Activated CD8-positive, alpha-beta memory T cell treated with anti-CD3 and anti-CD28 coated beads, Interleukin-2, amount 10 ng/mL, durations not matched to agents 7 days and 5 days (primary cell): ENCODE measurements at regions not wholly inside any gene's neighbourhood (a gene's known extent, or its start where the extent isn't known, plus 50 kb on each side); places are given as distances from the start of the nearest gene placed in this dataset.
"Not testable (repeated sequence)": the region's sequence is repeated elsewhere in the genome, so short reads cannot be mapped to it uniquely, and the experiment has no call there.

Source experiments
- ATAC-seq: fragments of 150-1000 bp; cut with Tn5 transposase; one replicate; pipeline ENCODE4 v1.10.0; 2021; ENCODE audit warnings: moderate library complexity
- CTCF ChIA-PET: fragments of 350-600 bp; sonication (Branson Sonifier 250); formaldehyde crosslinking; loops from one replicate; lab custom pipeline; 2021; ENCODE audit warnings: antibody characterized with exemption; lab: Charles Lee
- DNase-seq: peaks from one replicate; pipeline ENCODE4 v3.0.0-alpha.2; 2020
- H3K27ac Mint-ChIP-seq: one replicate; pipeline ENCODE4 v1.8.0; 2021; ENCODE audit warnings: mild to moderate bottlenecking, mixed read lengths
- H3K27me3 Mint-ChIP-seq: one replicate; pipeline ENCODE4 v1.8.0; 2021; ENCODE audit warnings: mixed read lengths
- H3K36me3 Mint-ChIP-seq: one replicate; pipeline ENCODE4 v1.8.0; 2021; ENCODE audit warnings: mild to moderate bottlenecking, mixed read lengths
- H3K4me1 Mint-ChIP-seq: one replicate; pipeline ENCODE4 v1.8.0; 2021; ENCODE audit warnings: mixed read lengths
- H3K4me3 Mint-ChIP-seq: one replicate; pipeline ENCODE4 v1.8.0; 2021; ENCODE audit warnings: mild to moderate bottlenecking, moderate library complexity, mixed read lengths
- H3K9me3 Mint-ChIP-seq: one replicate; pipeline ENCODE4 v1.8.0; 2022; ENCODE audit warnings: low read depth, mixed read lengths

DNA sequence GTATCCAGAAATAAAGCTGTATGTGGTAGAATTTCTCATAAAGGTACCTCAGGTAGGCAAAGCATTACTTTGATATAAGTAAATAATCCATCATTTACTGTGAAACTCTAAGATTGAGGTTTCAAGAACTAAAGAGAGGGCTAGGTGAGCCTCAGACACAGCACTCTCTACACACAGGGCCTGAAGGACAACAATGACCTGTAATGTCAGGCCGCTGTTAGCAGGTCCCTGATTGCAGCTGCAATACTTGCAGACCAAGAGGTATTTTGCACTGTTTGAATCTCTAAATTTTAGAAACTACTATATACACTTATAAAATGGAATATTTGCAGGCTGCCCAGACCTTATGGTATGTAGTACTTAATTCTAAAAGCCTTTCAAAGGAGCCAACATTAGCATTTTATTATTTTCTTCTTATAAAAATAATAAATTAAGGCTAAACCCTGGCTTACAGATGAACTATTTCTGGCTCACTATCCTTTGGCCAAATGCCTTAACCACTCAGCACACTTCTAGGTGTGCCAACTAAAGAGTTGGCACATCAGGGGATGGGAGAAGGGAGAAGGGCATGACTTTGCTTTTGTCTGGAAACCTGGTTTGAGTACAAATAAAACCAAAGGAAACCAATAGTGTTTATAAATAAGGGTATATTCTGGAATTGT lies 66.7 kb upstream of the SLC39A10 start:
- no peak for ATAC-seq
- CTCF ChIA-PET, result interaction anchor here (1.0 to 1.5 kb wide), 2 partner anchors 13 to 56 kb away, joined by 3 to 5 read pairs; no protein-coding TSS in a partner anchor
- H3K36me3 Mint-ChIP-seq, result no peaks in the 10 kb centered on the region

DNA sequence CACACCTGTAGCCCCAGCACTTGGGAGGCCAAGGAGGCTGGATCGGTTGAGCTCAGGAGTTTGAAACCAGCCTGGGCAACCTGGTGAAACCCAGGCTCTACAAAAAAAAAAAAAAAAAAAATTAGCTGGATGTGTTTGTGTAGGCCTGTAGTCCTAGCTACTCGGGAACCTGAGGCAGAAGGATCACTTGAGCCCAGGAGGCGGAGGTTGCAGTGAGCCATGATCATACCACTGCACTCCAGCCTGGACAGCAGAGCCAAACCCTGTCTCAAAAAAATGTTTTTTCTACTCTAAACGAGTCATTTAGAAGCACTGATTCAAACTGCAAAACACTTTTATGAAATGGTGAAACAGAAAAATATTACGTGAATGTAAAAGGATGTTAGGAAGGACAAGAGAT lies 69.1 kb upstream of the SLC39A10 start:
- no peaks in the 10 kb centered on the region for H3K27me3 Mint-ChIP-seq
- ATAC-seq, result no peak
- H3K4me3 Mint-ChIP-seq, result no peak overlapping the region
- CTCF ChIA-PET, result interaction anchor here (1.4 to 1.5 kb wide), 2 partner anchors 18 to 72 kb away, joined by 4 to 6 read pairs; no protein-coding TSS in a partner anchor
- DNase-seq, result no peak
- H3K36me3 Mint-ChIP-seq, result no peaks in the 10 kb centered on the region
- no peaks in the 10 kb centered on the region for H3K9me3 Mint-ChIP-seq
- H3K27ac Mint-ChIP-seq, result no peak overlapping the region
- H3K4me1 Mint-ChIP-seq, result no peaks in the 10 kb centered on the region

More for the DNA sequence above, 66.7 kb upstream of the SLC39A10 start:
- DNase-seq, result no peak
- H3K4me1 Mint-ChIP-seq, result peaks cover 6% of the 10 kb centered on the region
- H3K9me3 Mint-ChIP-seq, result peaks cover 1% of the 10 kb centered on the region
- no peak overlapping the region for H3K27ac Mint-ChIP-seq
- no peaks in the 10 kb centered on the region for H3K27me3 Mint-ChIP-seq
- H3K4me3 Mint-ChIP-seq, result no peak overlapping the region

DNA sequence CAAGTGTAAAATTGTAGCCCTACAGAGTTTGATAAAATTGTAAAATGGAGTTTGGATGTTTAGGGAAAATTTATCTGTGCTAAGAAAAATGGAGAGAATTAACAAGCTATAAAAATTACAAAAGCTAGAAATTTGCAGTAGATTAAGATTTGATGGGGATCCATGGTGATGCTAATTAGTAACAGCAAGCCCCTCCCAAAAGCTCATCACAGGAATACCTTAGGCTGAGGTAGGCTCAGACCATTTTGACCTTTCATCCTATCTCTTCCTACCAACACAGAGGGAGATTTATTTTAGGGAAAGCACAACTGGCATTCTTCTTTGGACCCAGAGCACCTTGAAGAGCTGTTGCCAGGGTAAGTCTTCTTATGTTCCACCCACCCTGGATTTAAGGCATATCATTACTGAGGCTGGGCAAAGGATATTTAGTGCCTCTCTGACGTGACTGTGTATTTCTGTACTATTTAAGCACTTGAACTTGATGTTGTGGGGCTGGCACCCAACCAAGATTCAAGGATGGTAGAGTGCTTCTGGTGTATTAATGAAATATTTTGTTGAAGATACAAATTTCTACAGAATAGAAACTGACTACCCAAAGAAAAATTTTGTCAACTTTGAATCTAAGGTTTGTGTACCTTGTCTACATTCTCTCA lies 70.8 kb upstream of the SLC39A10 start:
- H3K27ac Mint-ChIP-seq, result no peak overlapping the region
- ATAC-seq (no peak), DNase-seq (no peak)
- H3K36me3 Mint-ChIP-seq, result no peaks in the 10 kb centered on the region
- H3K4me3 Mint-ChIP-seq, result no peak overlapping the region
- H3K9me3 Mint-ChIP-seq, result no peaks in the 10 kb centered on the region
- CTCF ChIA-PET, result interaction anchor here (1.1 to 1.2 kb wide), 2 partner anchors 8 to 483 kb away, joined by 3 to 4 read pairs; partner anchors contain the start of gene DNAH7
- H3K27me3 Mint-ChIP-seq, result no peaks in the 10 kb centered on the region
- no peaks in the 10 kb centered on the region for H3K4me1 Mint-ChIP-seq

DNA sequence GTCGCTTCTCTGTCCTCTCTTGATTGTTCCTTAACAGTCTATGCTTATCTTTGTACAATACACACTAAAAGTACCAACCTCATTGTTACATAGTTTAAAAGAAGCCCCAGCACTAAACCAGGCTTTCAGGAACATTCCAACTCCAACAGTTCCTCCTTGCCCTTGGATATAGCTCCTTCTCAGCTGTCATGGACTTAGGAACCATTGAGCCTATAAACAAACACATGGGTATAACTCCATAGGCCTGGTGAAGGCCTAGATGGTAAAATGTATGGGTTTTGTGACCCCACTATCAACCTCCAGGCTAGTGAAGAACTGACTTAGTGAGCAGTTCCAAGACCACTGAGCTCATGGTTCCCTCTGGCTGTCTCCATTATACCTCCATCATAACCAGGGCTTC lies 74.8 kb upstream of the SLC39A10 start:
- peaks cover 9% of the 10 kb centered on the region for H3K4me1 Mint-ChIP-seq
- no peaks in the 10 kb centered on the region for H3K36me3 Mint-ChIP-seq
- H3K27ac Mint-ChIP-seq, result no peak overlapping the region
- H3K9me3 Mint-ChIP-seq, result no peaks in the 10 kb centered on the region
- DNase-seq, result no peak
- H3K4me3 Mint-ChIP-seq, result no peak overlapping the region
- ATAC-seq, result no peak
- CTCF ChIA-PET, result interaction anchor here (2.3 kb wide), 1 partner anchor 78 kb away, joined by 11 read pairs; no protein-coding TSS in a partner anchor
- H3K27me3 Mint-ChIP-seq, result no peaks in the 10 kb centered on the region

DNA sequence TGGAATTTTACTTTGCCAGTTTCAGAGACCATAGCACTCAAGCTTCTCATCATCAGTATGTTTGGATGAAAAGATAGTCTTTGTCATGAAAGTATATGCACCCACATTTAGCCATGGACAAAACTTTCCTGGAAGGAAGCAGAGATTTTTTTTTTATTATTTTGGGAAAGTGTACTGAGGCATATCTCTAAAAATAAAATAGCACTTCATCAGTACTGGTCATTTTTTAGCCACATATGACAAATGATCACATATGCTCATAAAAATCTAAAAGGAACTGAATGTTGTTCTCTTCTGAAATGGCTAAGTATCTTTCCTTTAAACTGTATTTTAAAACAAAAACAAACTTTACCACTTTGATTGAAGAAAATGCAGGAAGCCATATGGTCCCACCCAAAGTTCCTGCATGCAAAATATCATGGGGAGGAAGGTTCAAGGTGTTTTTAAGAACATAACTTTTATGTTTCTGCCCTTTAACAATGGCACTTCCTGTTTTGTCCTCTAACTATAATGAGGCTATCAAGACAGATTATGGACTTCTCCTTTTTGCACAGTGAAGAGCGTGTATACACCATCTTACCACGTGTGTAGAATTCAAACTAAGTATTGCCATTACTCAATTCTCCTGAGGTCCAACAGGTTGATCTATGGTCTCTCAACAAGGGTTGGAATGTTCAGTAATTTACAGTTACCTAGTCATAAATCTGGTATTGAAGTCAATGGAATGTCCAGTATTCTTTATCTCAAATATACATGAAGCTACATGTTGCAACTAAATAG lies 77.1 kb upstream of the SLC39A10 start:
- Mint-ChIP-seq H3K36me3 (no peaks in the 10 kb centered on the region), H3K4me1 (peaks cover 26% of the 10 kb centered on the region), H3K27ac (no peak overlapping the region), H3K9me3 (no peaks in the 10 kb centered on the region), H3K4me3 (no peak overlapping the region), H3K27me3 (no peaks in the 10 kb centered on the region)
- CTCF ChIA-PET, result interaction anchor here (0.7 to 2.3 kb wide), 5 partner anchors 10 to 675 kb away, joined by 3 to 11 read pairs (median 3); no protein-coding TSS in a partner anchor
- ATAC-seq (no peak), DNase-seq (no peak)

DNA sequence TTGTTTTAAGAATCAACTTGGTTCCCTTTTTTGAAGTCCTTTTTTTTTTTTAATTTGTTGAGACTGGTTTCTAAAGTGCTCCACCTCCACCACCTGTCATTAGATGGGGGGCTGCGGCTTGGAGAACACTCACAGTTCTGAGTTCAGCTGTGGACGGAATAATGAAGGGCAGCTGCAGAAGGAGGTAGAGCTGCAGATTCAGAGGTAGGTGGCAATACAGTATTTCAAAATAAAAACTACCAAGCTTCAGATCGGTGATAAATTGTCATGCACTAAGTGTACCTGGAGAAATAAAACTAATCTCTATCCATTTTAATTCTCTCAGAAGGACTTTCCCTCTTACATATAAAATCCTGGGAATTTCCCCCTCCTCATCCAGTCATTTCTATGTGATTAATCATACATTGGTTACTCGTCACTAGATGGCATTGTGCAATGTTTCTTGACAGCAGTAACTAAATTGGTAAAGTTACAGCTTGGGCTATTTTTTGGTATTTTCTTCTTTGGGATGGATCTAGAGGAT lies 81.1 kb upstream of the SLC39A10 start:
- Mint-ChIP-seq H3K4me1 (peaks cover 31% of the 10 kb centered on the region), H3K36me3 (peaks cover 6% of the 10 kb centered on the region), H3K27me3 (no peaks in the 10 kb centered on the region), H3K9me3 (no peaks in the 10 kb centered on the region), H3K4me3 (no peak overlapping the region), H3K27ac (peak overlapping the region; percentile 40)
- CTCF ChIA-PET, result interaction anchor here (0.9 to 4.0 kb wide), 10 partner anchors 11 to 84 kb away, joined by 3 to 14 read pairs (median 6); partner anchors contain the start of gene SLC39A10
- ATAC-seq (peak; percentile 53), DNase-seq (no peak)

DNA sequence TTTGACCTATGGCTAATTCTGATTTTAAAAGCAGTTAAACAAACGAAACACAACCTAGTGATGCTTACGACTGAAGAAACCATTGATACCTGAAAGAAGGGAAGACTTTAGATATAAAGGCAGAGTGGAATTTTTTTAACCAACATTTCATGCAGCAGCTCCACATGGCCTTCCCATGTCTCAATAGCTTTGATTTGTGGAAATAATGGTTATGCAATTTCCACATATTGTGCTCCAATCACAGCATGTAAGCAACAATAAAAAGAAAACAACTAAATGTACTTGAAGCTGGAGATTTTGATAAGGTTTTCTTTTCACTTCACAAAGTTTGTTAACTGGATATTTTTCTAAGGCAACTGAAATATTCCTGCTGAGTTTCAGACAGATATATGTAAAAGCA lies 82.0 kb upstream of the SLC39A10 start:
- H3K27me3 Mint-ChIP-seq, result no peaks in the 10 kb centered on the region
- peaks cover 6% of the 10 kb centered on the region for H3K36me3 Mint-ChIP-seq
- no peak overlapping the region for H3K4me3 Mint-ChIP-seq
- no peaks in the 10 kb centered on the region for H3K9me3 Mint-ChIP-seq
- CTCF ChIA-PET, result interaction anchor here (1.2 to 4.0 kb wide), 5 partner anchors 10 to 112 kb away, joined by 3 to 14 read pairs (median 7); partner anchors contain the start of gene SLC39A10
- no peak for DNase-seq
- H3K4me1 Mint-ChIP-seq, result peaks cover 27% of the 10 kb centered on the region
- ATAC-seq, result no peak
- H3K27ac Mint-ChIP-seq, result no peak overlapping the region

DNA sequence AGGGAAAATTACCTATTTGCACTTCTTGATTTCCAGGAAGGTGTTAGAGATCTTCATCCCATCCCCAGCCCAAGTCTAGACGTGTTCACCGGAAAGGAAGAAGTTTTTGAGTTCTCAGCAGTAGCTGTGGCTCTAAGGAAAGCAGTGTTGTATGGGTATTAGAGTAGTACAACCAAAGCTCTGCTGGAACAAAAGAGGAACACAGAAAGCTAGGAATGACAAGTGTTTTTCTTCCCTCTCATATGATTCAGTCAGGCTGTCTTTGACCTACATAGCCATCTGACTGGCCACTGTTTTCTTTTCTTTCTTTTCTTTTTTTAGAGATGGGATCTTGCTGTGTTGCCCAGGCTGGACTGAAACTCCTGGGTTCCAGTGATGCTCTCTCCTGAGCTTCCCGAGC lies 82.7 kb upstream of the SLC39A10 start:
- ATAC-seq (no peak), DNase-seq (no peak)
- Mint-ChIP-seq H3K4me1 (peaks cover 28% of the 10 kb centered on the region), H3K27me3 (no peaks in the 10 kb centered on the region), H3K36me3 (peaks cover 7% of the 10 kb centered on the region), H3K9me3 (no peaks in the 10 kb centered on the region), H3K27ac (no peak overlapping the region), H3K4me3 (no peak overlapping the region)
- CTCF ChIA-PET, result interaction anchor here (1.2 to 4.0 kb wide), 3 partner anchors 9 to 111 kb away, joined by 3 to 14 read pairs (median 3); no protein-coding TSS in a partner anchor

DNA sequence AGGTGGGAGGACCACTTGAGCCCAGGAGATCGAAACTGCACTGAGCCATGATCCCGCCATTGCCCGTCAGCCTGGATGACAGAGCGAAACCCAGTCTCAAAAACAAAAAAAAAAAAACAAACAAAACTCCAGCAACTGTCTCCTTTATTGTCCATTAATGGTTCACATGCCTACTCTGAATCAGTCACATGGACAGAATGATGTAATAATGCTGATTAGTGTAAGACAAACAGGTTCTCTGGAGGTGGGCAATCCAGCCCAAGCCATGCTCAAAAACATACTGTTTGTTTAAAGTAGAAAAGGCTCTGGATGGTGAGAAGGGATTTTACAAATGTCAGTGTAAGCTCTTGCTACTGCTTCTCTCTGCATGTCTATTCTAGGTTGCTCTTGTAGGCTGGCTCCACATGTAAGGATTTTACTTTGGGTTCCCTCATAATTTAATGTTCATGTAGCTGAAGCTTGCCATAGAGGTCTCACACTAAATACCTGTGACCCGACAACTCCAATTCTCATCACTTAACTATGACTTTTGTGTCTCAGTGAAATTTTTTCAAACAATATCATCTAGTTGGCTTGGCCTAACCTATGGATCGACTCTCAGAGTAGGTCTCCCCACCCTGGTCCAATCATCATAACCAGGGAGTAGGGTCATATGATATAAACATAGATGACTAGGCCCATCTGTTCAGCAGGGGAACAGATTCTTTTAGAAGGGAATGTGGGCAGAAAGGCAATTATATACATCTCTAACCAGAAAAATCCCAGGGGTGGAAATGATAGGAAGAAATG lies 83.9 kb upstream of the SLC39A10 start:
- ATAC-seq (no peak), DNase-seq (no peak)
- Mint-ChIP-seq H3K27me3 (no peaks in the 10 kb centered on the region), H3K9me3 (no peaks in the 10 kb centered on the region), H3K27ac (no peak overlapping the region), H3K36me3 (peaks cover 10% of the 10 kb centered on the region), H3K4me3 (no peak overlapping the region), H3K4me1 (peaks cover 31% of the 10 kb centered on the region)
- CTCF ChIA-PET, result interaction anchor here (1.2 to 4.0 kb wide), 2 partner anchors 8 to 28 kb away, joined by 3 to 14 read pairs; no protein-coding TSS in a partner anchor

DNA sequence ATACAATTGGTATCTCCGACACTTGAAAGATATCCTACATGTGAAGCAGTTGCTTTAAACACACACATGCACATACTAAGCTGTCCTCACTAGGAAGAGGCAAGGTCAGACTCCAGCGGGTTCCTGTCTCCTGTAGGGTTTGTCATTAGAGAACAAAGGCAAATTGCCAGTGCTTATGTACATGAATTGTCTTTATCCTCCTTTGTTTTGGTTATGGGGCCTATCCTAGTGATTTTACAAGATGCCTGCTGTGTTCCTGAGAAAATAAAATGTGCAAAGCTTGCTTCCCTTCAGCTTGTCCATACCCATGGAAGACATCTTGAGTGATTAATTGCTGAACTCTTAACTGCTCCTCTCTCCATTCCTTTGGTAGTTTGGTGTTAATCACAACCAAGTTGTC lies 86.7 kb upstream of the SLC39A10 start:
- H3K4me3 Mint-ChIP-seq, result no peak overlapping the region
- H3K27ac Mint-ChIP-seq, result no peak overlapping the region
- H3K4me1 Mint-ChIP-seq, result peaks cover 21% of the 10 kb centered on the region
- ATAC-seq, result no peak
- H3K9me3 Mint-ChIP-seq, result no peaks in the 10 kb centered on the region
- CTCF ChIA-PET, result interaction anchor here (1.0 to 2.1 kb wide), 7 partner anchors 9 to 498 kb away, joined by 3 to 8 read pairs (median 4); partner anchors contain the start of gene DNAH7
- H3K27me3 Mint-ChIP-seq, result no peaks in the 10 kb centered on the region
- H3K36me3 Mint-ChIP-seq, result peaks cover 13% of the 10 kb centered on the region
- no peak for DNase-seq

DNA sequence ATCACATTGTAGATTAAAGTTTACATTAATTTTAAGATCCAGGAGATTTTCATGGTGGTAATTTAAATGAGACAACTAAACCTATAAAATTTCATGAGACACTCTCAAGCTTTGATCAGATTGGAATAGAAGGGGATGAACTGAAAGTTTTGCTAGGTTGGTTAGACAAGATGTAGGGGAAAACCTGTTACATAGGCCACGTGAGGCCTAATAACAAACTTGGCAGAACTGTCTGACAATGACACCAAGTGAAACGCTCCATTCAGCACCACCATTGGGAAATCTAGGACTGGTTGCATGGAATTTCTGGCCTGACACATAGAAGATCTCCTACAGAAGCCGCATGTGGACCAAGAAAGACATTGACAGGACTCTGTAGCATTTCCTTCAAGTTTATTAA lies 87.8 kb upstream of the SLC39A10 start:
- Mint-ChIP-seq H3K4me3 (no peak overlapping the region), H3K36me3 (peaks cover 13% of the 10 kb centered on the region), H3K9me3 (no peaks in the 10 kb centered on the region), H3K4me1 (peaks cover 21% of the 10 kb centered on the region), H3K27me3 (no peaks in the 10 kb centered on the region), H3K27ac (no peak overlapping the region)
- no peak for ATAC-seq
- CTCF ChIA-PET, result interaction anchor here (1.3 to 1.5 kb wide), 2 partner anchors 19 to 91 kb away, joined by 4 read pairs; no protein-coding TSS in a partner anchor
- DNase-seq, result no peak

DNA sequence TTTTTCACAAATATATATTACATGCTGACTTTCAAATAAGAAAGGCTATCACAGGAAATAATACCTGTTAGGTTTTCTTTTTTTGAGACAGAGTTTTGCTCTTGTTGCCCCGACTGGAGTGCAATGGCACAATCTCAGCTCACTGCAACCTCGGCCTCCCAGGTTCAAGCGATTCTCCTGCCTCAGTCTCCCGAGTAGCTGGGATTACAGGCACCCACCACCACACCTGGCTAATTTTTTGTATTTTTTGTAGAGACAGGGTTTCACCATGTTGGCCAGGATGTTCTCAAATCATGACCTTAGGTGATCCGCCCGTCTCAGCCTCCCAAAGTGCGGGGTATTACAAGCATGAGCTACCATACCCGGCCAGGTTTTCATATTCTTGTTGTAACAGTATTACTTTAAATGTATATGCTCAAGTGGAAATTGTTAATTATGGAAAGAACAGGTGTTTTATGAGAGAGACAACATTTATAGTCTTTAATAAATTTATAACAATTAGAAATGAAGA lies 92.3 kb upstream of the SLC39A10 start:
- H3K27ac Mint-ChIP-seq, result peak overlapping the region; percentile 93
- not testable (repeated sequence) for ATAC-seq, DNase-seq, H3K27me3 Mint-ChIP-seq, H3K9me3 Mint-ChIP-seq, H3K36me3 Mint-ChIP-seq
- H3K4me3 Mint-ChIP-seq, result peak overlapping the region; percentile 32
- CTCF ChIA-PET, result interaction anchor here (0.6 to 2.1 kb wide), 3 partner anchors 11 to 95 kb away, joined by 3 to 14 read pairs (median 9); no protein-coding TSS in a partner anchor
- H3K4me1 Mint-ChIP-seq, result peaks cover 54% of the 10 kb centered on the region
